Erythroblast (primary cell): ENCODE measurements at regions not wholly inside any gene's neighbourhood (a gene's known extent, or its start where the extent isn't known, plus 50 kb on each side); places are given as distances from the start of the nearest gene placed in this dataset.

Experiments used
- GATA1 ChIP-seq: IDR thresholded peaks from 2 replicates; pipeline ENCODE4 v1.6.1; 2011; ENCODE audit warnings: low read depth, mild to moderate bottlenecking, control low read depth, low read length, moderate library complexity
- POLR2A ChIP-seq: IDR thresholded peaks from 2 replicates; pipeline ENCODE4 v1.6.1; 2011; ENCODE audit warnings: mild to moderate bottlenecking, low read length

DNA sequence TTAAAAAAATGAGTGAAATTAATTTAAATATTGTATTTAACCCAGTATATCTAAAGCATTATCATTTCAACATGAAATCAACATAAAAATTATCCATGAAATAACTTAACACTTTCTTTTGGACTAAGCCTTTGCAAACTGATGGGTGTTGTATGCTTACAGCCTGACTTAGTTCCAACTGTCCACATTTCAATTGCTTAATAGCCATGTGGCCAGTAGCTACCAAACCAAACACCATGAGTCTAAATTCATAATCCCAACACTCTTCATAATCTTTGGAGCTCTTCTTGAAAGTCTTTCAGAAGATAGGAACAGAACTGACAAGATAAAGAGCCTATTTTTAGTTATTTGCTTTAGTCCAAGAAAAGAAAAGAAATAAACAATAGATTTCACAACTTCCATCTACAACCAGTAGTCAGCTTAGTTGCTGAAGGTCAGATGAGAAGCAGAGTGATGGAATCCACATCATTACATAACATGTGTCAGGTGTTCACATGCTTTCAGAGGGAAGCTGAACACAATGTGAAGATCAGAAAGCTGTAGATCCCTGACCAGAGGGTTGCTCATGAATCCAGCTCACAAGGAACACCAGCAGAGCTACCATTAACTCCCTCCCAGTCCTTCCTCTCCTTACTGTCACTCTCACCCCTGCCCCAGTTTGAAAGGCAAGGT, 144.0 kb upstream of the ZNF648 start:
- no peak for TF ChIP-seq POLR2A
- no peak for TF ChIP-seq GATA1
